Left lobe of liver (tissue), 2 donors: ENCODE measurements at regions not wholly inside any gene's neighbourhood (a gene's known extent, or its start where the extent isn't known, plus 50 kb on each side); places are given as distances from the start of the nearest gene placed in this dataset.
"Not testable (repeated sequence)": the region's sequence is repeated elsewhere in the genome, so short reads cannot be mapped to it uniquely, and the experiment has no call there.

ENCODE experiments used
- ATAC-seq: fragments of 200-7000 bp; cut with Tn5 transposase; one replicate; pipeline ENCODE4 v1.9.1; 2020; ENCODE audit warnings: mild to moderate bottlenecking, moderate library complexity
- DNase-seq: peaks from one replicate; pipeline ENCODE4 v3.0.0-alpha.2; 2020; ENCODE audit warnings: low spot score
- donor health status: DM: no; HTN: no; CAD: no; lungs with moderate emphysema.
- donor health status: DM: no; HTN: yes; CAD: no.

DNA sequence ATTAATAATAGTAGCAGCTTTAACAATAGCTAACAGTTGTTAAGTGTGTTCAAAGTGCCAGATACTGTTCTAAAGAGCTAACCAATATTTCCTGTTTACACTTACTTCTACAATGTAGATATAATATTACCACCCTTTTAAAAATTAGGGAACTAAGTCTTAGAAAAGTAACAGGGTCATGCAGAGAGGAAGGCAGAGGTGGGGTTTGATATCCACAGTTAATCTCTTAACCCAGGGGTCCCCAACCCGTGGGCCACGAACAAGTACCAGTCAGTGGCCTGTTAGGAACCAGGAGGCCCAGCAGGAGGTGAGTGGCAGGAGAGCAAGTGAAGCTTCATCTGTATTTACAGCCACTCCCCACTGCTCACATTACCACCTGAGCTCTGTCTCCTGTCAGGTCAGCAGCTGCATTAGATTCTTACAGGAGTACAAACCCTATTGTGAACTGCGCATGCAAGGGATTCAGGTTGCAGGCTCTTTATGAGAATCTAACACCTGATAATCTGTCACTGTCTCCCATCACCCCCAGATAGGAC is 89.1 kb downstream of the ACTL7B start:
- DNase-seq (no peak), ATAC-seq (no peak)

GRCh38 chr9:108765265-108765664 is 90.5 kb downstream of the ACTL7B start:
- no peak for ATAC-seq
- no peak for DNase-seq

DNA sequence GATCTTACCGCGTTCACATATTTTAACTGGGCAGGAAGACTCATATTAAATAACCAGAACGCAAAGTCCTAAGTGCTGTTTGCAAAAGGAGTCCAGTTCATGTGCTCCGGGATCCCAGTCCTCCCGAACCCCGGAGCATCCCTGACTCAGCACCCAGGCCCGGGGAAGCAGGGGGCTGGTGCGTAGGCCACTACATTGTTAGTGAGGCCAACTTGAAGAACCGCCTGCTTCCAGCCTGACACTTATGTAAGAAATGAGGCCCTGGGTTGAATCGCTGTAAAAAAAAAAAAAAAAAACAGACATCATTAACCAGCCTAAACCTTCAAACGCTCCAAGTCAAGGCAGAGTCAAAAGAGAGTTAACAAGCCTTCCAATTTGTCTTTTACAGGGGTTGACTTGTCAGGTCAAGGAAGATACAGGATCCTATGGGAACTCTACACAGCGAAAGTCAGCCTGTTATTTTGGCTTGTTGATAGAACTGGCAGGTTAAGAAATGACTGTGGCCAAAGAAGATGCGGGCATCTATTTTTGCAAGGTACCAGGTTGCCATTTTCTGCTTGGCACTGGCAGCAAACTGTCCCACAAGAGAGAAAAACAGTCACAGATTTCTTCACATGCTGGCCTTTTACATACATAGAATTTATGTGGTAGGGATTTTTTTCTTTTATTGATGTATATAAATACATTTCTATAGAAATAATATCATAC is 93.3 kb downstream of the ACTL7B start:
- ATAC-seq, result no peak
- DNase-seq, result no peak

DNA sequence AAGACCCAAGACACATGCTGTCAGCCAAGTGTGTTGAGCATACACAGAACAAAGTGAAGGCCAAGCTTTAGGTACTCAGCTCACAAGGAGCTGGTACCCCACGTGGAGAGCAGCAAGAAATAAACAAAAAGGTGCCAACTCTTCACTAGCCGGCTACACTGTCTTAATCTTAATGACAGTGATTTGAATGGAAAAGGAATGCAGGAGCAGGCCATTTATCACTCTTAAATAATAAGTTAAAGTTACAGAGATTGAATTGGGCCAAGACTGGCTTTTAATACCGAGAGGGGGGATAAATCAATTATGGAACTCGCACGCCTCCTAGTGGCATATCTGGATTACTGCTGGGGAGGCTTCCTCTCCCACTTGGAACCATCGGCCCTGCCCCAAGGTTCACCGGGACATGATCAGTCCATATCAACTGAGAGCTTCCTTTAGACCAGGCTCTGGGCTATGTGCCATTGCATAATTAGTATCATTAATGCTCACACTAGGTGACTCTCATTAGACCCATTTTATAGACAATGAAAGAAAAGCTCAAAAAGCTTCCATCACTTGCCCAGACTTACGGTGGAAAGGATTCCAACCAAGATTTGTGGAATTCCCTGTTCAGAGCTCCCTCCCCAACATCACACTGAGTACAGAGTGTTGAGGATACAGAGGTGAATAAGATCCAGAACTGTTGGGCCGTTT is 94.0 kb downstream of the ACTL7B start:
- DNase-seq, result peak; percentile 59
- peak; percentile 99 for ATAC-seq

GRCh38 chr9:108760841-108761240 is 94.9 kb downstream of the ACTL7B start:
- ATAC-seq, result no peak

GRCh38 chr9:108759835-108760234 is 96.0 kb downstream of the ACTL7B start:
- DNase-seq (no peak), ATAC-seq (no peak)

More at GRCh38 chr9:108760841-108761240, 94.9 kb downstream of the ACTL7B start:
- no peak for DNase-seq

DNA sequence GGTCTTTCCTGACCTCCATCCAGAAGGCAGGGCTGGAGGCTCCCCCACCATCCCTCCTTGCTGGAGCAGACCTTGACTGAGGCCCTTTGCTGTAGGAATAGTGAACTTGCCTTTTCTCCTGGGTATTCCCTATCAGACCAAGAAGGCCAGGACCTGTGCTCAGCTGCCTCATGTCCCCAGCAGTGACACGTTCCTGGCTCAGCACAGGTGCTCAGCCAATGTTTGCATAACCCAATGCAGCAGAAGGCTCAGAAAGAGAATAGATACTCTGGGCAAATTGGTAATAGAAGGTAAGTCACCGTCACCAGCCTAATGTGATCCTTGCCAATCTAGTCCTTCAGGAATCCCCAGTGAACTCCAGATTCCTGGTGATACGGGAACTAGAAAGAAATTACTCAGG is 96.4 kb downstream of the ACTL7B start:
- no peak for ATAC-seq
- DNase-seq, result no peak

DNA sequence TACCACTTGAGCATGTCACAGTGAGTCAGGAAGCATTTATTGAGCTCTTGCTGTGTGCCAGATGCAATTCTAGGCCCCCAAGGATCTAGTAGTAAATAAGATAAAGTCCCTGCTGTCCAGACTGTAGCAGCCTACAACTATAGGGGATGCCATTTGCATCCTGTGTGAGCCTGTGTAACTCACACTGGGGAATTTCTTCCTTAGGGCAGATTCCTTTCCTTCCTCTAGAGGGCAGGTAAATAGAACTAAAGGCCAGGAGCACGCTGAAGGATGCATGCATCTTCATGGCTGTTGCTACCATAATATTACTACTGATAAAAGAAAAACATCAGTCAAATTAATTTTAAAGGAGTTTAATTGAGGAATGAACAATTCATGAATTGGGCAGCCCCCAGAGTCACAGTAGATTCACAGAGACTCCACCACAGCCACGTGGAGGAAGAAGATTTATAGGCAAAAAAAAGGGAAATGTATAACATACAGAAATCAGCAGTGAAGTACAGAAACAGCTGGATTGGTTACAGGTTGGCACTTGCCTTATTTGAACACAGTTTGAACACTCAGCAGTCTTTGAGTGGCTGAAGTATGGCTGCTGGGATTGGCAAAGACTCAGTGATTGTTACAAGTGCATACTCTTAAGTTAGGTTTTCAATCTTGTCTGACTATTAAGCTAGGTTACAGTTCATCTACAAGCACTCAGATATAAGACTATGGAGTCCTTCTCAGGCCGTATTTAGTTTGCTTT is 98.9 kb downstream of the ACTL7B start:
- DNase-seq (no peak), ATAC-seq (no peak)

GRCh38 chr9:108755979-108756378 is 99.8 kb downstream of the ACTL7B start:
- ATAC-seq (no peak), DNase-seq (no peak)

- no peak for ATAC-seq
Observed at GRCh38 chr9:108751369-108751768, 104.4 kb downstream of the ACTL7B start.

DNA sequence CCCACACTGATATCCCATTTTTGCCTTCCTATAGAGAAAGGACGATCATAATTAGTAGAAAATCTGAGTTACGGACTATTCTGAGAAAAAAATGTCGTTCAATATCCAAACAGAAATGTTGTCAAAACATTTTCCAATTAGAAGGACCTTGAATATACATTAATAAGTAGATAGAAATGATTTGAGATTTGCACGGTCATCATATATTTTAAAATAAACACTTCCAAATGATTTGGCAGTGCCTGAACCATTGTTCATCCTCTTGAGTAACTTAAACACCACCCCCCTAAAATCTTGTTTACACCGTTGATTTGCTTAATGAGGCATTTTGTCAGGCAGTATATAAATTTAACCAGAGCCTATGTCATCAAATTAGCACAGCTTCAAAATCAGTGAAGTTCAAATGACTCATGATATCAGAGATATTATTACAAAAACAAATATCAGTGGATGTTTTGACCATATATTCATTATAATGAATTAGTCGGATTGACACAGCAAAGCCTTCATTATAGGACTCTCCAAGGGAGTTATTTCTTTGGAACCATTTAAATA is 105.0 kb downstream of the ACTL7B start:
- DNase-seq (no peak), ATAC-seq (no peak)

More at GRCh38 chr9:108751369-108751768, 104.4 kb downstream of the ACTL7B start:
- DNase-seq, result no peak

DNA sequence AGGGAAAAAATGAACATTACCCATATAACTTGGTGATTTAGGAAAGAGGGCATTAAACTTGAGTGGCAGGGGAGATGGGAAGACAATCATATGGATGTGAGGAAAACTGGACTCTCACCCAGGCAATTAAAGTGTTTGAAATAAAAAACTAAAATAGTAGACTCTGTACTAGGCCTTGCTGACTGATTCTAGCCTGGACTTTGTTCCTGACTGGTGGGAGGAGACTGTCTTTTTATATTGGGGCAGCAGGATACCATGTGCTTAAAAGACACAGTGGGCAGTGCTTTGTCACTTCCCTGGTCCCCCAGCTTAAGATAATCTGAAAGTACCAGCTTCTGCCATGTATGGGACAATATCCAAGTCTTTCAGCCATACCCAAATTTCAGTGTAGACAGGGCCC is 107.0 kb downstream of the ACTL7B start:
- DNase-seq (no peak), ATAC-seq (peak; percentile 88)

GRCh38 chr9:108746864-108747263 is 108.9 kb downstream of the ACTL7B start:
- peak; percentile 73 for ATAC-seq

GRCh38 chr9:108746001-108746400 is 109.8 kb downstream of the ACTL7B start:
- ATAC-seq (no peak), DNase-seq (no peak)

More at GRCh38 chr9:108746864-108747263, 108.9 kb downstream of the ACTL7B start:
- no peak for DNase-seq

DNA sequence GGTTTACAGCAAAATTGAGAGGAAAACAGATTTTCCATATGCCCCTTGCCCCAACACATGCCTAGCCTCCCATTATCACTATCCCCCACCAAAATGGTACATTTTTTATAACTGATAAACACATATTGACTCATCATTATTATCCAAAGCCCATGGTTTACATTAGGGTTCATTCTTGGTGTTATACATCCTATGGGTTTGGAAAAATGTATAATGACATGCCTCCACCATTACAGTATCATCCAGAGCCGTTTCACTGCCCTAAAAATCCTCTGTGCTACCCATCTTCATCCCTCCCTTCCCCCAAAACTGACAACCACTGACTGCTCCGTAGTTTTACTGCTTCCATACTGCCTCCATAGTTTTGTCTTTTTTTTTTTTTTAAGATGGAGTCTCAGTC is 111.1 kb downstream of the ACTL7B start:
- ATAC-seq (no peak), DNase-seq (no peak)

DNA sequence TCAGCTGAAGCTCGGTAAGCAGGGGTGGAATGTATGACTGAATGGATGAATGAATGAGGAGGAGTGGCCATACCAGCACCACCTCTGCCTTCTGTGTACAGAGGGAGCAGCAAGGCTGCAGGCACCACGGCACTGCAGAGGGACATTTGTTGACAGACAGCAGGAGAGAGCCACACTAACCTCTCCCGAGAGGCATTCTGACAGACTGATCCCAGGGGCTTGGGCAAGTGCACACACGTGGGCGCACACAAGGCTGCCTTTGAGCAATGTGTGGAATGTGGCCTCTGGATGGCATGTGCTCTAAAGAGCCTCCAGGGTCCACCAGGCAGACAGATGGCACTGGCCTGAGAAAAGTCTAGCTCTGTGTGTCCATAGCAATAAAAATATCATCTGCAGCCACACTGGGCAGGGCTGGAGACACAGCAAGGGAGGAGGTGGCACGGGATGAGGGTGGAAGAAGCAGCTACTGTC is 111.8 kb downstream of the ACTL7B start:
- DNase-seq, result no peak
- ATAC-seq, result no peak

GRCh38 chr9:108743416-108743815 is 112.4 kb downstream of the ACTL7B start:
- no peak for DNase-seq
- no peak for ATAC-seq

- ATAC-seq, result no peak
Observed at GRCh38 chr9:108742191-108742590, 113.6 kb downstream of the ACTL7B start.

DNA sequence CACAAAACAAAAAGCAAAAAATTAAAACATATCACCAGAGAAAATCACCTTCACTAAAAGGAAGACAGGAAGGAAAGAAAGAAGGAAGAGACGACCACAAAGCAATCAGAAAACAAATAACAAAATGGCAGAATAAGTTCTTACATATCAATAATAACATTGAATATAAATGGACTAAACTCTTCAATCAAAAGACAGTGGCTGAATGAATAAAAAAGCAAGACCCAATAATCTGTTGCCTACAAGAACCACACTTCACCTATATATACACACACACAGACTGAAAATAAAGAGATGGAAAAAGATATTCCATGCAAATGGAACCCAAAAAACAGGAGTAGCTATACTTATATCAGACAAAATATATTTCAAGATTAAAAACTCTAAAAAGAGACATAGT is 124.5 kb downstream of the ACTL7B start:
- DNase-seq, ATAC-seq: not testable (repeated sequence)

More at GRCh38 chr9:108742191-108742590, 113.6 kb downstream of the ACTL7B start:
- DNase-seq, result no peak

DNA sequence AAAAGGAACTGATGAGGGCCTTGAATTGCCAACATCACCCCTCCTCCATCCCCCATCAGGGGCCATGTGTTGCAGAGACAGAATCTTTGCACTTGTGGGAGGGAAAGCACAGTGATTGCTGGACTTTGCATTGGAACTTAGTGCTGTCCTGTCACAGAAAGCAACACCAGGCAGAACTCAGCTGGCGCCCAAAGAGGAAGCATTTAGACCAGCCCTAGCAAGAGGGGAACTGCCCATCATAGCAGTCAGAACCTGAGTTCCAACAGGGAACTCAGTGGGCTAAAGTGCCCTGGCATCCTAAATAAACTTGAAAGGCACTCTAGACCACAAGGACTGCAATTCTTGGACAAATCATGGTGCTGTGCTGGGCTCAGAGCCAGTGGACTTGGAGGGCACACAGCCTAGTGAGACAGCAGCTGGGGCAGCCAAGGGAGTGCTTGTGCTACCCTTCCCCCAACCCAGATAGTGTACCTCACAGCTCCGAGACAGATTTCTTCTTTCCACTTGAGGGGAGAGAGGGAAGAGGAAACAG is 128.1 kb downstream of the ACTL7B start:
- ATAC-seq (no peak), DNase-seq (no peak)

- ATAC-seq (no peak), DNase-seq (no peak)
Observed at GRCh38 chr9:108724652-108725051, 131.1 kb downstream of the ACTL7B start.
